HG02885 (cell line): ENCODE measurements at regions not wholly inside any gene's neighbourhood (a gene's known extent, or its start where the extent isn't known, plus 50 kb on each side); places are given as distances from the start of the nearest gene placed in this dataset.
A peak's percentile ranks its signal among the peaks of the same experiment; 100 is the strongest.
"Not testable (repeated sequence)": the region's sequence is repeated elsewhere in the genome, so short reads cannot be mapped to it uniquely, and the experiment has no call there.

ENCODE experiments used
- ATAC-seq: cut with Tn5 transposase; IDR thresholded peaks from one replicate; pipeline ENCODE4 v1.9.1; 2021; ENCODE audit warnings: mild to moderate bottlenecking; ENCODE audit not compliant: unreplicated experiment, poor library complexity

GRCh38 chr2:194383401-194383800 is 1273.6 kb upstream of the SLC39A10 start:
- no peak for ATAC-seq

GRCh38 chr2:194382221-194382620 is 1274.8 kb upstream of the SLC39A10 start:
- ATAC-seq = no peak

- ATAC-seq = peak; percentile 77
Observed at GRCh38 chr2:194380011-194380410, 1277.0 kb upstream of the SLC39A10 start.

GRCh38 chr2:194367390-194367789 is 1289.6 kb upstream of the SLC39A10 start:
- not testable (repeated sequence) for ATAC-seq

- no peak for ATAC-seq
Observed at GRCh38 chr2:194363878-194364277, 1293.1 kb upstream of the SLC39A10 start.

- ATAC-seq = no peak
Observed at GRCh38 chr2:194363295-194363694, 1293.7 kb upstream of the SLC39A10 start.

GRCh38 chr2:194352505-194352904 is 1304.5 kb upstream of the SLC39A10 start:
- no peak for ATAC-seq

GRCh38 chr2:194346193-194346592 is 1310.8 kb upstream of the SLC39A10 start:
- no peak for ATAC-seq

- ATAC-seq = no peak
Observed at GRCh38 chr2:194345347-194345746, 1311.7 kb upstream of the SLC39A10 start.

- no peak for ATAC-seq
Observed at GRCh38 chr2:194343167-194343566, 1313.9 kb upstream of the SLC39A10 start.

GRCh38 chr2:194332799-194333490 is 1324.1 kb upstream of the SLC39A10 start:
- no peak for ATAC-seq

- ATAC-seq = no peak
Observed at GRCh38 chr2:194328456-194328855, 1328.6 kb upstream of the SLC39A10 start.

GRCh38 chr2:194327196-194327888 is 1329.7 kb upstream of the SLC39A10 start:
- no peak for ATAC-seq

- ATAC-seq = no peak
Observed at GRCh38 chr2:194323740-194324139, 1333.3 kb upstream of the SLC39A10 start.

GRCh38 chr2:194320520-194320919 is 1336.5 kb upstream of the SLC39A10 start:
- no peak for ATAC-seq

GRCh38 chr2:194319222-194319992 is 1337.6 kb upstream of the SLC39A10 start:
- ATAC-seq = peak; percentile 76

- no peak for ATAC-seq
Observed at GRCh38 chr2:194314042-194314441, 1343.0 kb upstream of the SLC39A10 start.

GRCh38 chr2:194304191-194304590 is 1352.8 kb upstream of the SLC39A10 start:
- ATAC-seq = no peak

- ATAC-seq = no peak
Observed at GRCh38 chr2:194301946-194302345, 1355.1 kb upstream of the SLC39A10 start.

GRCh38 chr2:194294156-194294555 is 1362.9 kb upstream of the SLC39A10 start:
- no peak for ATAC-seq

GRCh38 chr2:194291104-194291503 is 1365.9 kb upstream of the SLC39A10 start:
- ATAC-seq = no peak
